ENCODE measurements at regions not wholly inside any gene's neighbourhood (a gene's known extent, or its start where the extent isn't known, plus 50 kb on each side); places are given as distances from the start of the nearest gene placed in this dataset.

GRCh38 chr2:150169237-150169629 is 318.2 kb downstream of the RND3 start:
- no peak for TF ChIP-seq CTCF (IDR thresholded peaks at IDR 0.05)
- TF ChIP-seq POLR2A (IDR thresholded peaks at IDR 0.05) = no peak

Data from esophagus squamous epithelium (tissue), 4 donors.